WI38 (cell line): ENCODE measurements at regions not wholly inside any gene's neighbourhood (a gene's known extent, or its start where the extent isn't known, plus 50 kb on each side); places are given as distances from the start of the nearest gene placed in this dataset.

Experiments used
- H3K4me3 ChIP-seq: 2 replicates; pipeline ENCODE4 v1.5.1; 2011; ENCODE audit warnings: low read depth, mild to moderate bottlenecking, control low read depth, low read length
- CTCF ChIP-seq: IDR thresholded peaks from 2 replicates; pipeline ENCODE4 v1.5.1; 2012; ENCODE audit warnings: low read depth, mild to moderate bottlenecking, control low read depth, low read length

- no peak for TF ChIP-seq CTCF
- no peak overlapping the region for H3K4me3 ChIP-seq
Measured at GRCh38 chr2:41399437-41400087, 648.3 kb upstream of the PKDCC start.

- H3K4me3 ChIP-seq, result no peak overlapping the region
- no peak for TF ChIP-seq CTCF
Measured at GRCh38 chr2:41400088-41400665, 647.6 kb upstream of the PKDCC start.

GRCh38 chr2:41405441-41405840 is 642.4 kb upstream of the PKDCC start:
- no peak for TF ChIP-seq CTCF
- H3K4me3 ChIP-seq, result no peak overlapping the region

- no peak overlapping the region for H3K4me3 ChIP-seq
- no peak for TF ChIP-seq CTCF
Measured at GRCh38 chr2:41409328-41409727, 638.5 kb upstream of the PKDCC start.

- no peak overlapping the region for H3K4me3 ChIP-seq
- no peak for TF ChIP-seq CTCF
Measured at GRCh38 chr2:41410011-41410410, 637.8 kb upstream of the PKDCC start.

GRCh38 chr2:41413813-41414485 is 633.9 kb upstream of the PKDCC start:
- H3K4me3 ChIP-seq, result no peak overlapping the region
- no peak for TF ChIP-seq CTCF
